ENCODE measurements at regions not wholly inside any gene's neighbourhood (a gene's known extent, or its start where the extent isn't known, plus 50 kb on each side); places are given as distances from the start of the nearest gene placed in this dataset.

DNA sequence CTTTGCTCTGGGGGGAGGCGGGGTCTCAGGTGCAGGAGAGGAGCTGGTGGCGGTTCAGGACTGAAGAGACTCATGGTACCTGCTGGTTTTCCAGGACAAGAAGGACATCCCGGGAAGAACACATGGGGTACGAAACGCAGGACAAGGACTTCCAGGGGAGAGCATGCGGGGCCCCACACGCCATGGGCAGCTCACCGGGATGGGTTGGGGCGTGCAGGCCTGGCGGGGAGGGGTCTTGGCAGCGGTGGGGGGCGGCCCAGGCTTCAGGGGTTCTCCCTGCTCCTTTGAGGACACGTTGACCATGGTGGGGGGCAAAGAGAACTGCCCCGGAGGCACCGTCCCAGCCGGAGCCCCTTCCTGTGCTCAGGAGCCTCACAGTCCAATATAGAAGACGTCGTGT lies 673.2 kb downstream of the BRD1 start:
- no peak overlapping the region for H3K27ac ChIP-seq
- DNase-seq (ENCODE audit: low spot score) (no peak), ATAC-seq (ENCODE audit: insufficient number of reproducible peaks, low FRiP score, low read depth) (no peak)

GRCh38 chr22:49153921-49154320 lies 673.8 kb downstream of the BRD1 start:
- Histone ChIP-seq H3K27ac (no peak overlapping the region), H3K9me3 (no peaks in the 10 kb centered on the region), H3K36me3 (no peaks in the 10 kb centered on the region), H3K4me3 (no peak overlapping the region), H3K27me3 (replicated peaks; ENCODE audit: insufficient read depth) (no peaks in the 10 kb centered on the region), H3K4me1 (ENCODE audit: control insufficient read depth in 1 of 2, low read depth in 2 of 2) (no peaks in the 10 kb centered on the region)
- DNase-seq (ENCODE audit: low spot score) (no peak), ATAC-seq (ENCODE audit: insufficient number of reproducible peaks, low FRiP score, low read depth) (no peak)
- TF ChIP-seq, protein P1, sequence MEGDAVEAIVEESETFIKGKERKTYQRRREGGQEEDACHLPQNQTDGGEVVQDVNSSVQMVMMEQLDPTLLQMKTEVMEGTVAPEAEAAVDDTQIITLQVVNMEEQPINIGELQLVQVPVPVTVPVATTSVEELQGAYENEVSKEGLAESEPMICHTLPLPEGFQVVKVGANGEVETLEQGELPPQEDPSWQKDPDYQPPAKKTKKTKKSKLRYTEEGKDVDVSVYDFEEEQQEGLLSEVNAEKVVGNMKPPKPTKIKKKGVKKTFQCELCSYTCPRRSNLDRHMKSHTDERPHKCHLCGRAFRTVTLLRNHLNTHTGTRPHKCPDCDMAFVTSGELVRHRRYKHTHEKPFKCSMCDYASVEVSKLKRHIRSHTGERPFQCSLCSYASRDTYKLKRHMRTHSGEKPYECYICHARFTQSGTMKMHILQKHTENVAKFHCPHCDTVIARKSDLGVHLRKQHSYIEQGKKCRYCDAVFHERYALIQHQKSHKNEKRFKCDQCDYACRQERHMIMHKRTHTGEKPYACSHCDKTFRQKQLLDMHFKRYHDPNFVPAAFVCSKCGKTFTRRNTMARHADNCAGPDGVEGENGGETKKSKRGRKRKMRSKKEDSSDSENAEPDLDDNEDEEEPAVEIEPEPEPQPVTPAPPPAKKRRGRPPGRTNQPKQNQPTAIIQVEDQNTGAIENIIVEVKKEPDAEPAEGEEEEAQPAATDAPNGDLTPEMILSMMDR (IDR thresholded peaks at IDR 0.05): no peak

More for the DNA sequence above, 673.2 kb downstream of the BRD1 start:
- Histone ChIP-seq H3K4me3 (no peak overlapping the region), H3K27me3 (replicated peaks; ENCODE audit: insufficient read depth) (no peaks in the 10 kb centered on the region), H3K36me3 (no peaks in the 10 kb centered on the region), H3K9me3 (no peaks in the 10 kb centered on the region), H3K4me1 (ENCODE audit: control insufficient read depth in 1 of 2, low read depth in 2 of 2) (no peaks in the 10 kb centered on the region)
- TF ChIP-seq, protein P1 (IDR thresholded peaks at IDR 0.05): no peak

DNA sequence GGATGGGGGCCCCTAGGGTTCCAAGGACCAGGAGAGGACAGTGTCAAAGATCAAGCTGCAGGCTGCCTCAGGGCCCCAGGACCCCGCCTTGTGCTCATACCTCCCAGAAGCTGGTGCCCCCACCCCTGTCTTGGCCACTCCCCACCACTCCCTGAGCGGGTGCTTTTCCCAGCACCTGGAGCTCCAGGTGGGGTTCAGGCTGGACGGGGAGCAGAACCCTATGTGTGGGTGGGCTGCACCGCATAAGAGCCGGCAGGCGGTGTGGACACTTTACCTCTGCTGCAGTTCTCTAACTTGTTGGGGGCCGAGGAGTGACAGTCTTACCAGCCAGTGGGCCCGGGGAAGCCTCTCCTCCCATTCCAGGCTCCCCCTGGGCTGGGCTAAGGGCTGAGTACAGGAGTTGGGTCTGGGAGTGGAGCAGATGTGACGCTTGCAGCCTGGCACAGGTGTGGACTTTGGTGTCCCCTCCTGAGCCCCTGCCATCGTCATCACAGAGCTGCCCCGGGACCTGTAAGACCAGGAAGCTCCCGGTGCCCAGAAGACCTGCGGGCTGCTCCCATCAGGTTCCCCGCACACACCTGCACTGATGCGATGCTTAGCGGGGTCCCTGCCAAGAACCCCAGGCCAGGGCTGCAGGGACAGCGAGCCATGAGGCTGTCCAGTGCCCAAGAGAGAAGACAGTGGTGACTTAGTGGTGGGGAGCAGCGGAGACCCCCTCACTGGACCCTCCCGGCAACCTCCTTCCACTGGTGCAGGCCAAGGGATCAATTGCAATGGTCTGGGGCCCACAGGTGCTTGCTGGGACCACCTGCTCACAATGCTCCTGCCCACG lies 674.5 kb downstream of the BRD1 start:
- no peaks in the 10 kb centered on the region for H3K9me3 ChIP-seq
- no peak overlapping the region for H3K27ac ChIP-seq
- ATAC-seq (ENCODE audit: insufficient number of reproducible peaks, low FRiP score, low read depth): no peak
- no peak for DNase-seq (ENCODE audit: low spot score)
- H3K36me3 ChIP-seq: no peaks in the 10 kb centered on the region
- no peaks in the 10 kb centered on the region for H3K27me3 ChIP-seq (replicated peaks; ENCODE audit: insufficient read depth)
- TF ChIP-seq, protein P1 (IDR thresholded peaks at IDR 0.05): no peak
- no peaks in the 10 kb centered on the region for H3K4me1 ChIP-seq (ENCODE audit: control insufficient read depth in 1 of 2, low read depth in 2 of 2)
- no peak overlapping the region for H3K4me3 ChIP-seq

- no peaks in the 10 kb centered on the region for H3K9me3 ChIP-seq
- H3K4me3 ChIP-seq: no peak overlapping the region
- ATAC-seq (ENCODE audit: insufficient number of reproducible peaks, low FRiP score, low read depth): no peak
- DNase-seq (ENCODE audit: low spot score): no peak
- H3K27me3 ChIP-seq (replicated peaks; ENCODE audit: insufficient read depth): no peaks in the 10 kb centered on the region
- TF ChIP-seq, protein P1 (IDR thresholded peaks at IDR 0.05): no peak
- no peaks in the 10 kb centered on the region for H3K4me1 ChIP-seq (ENCODE audit: control insufficient read depth in 1 of 2, low read depth in 2 of 2)
- no peaks in the 10 kb centered on the region for H3K36me3 ChIP-seq
- H3K27ac ChIP-seq: no peak overlapping the region
Measured at GRCh38 chr22:49152127-49152938, 675.3 kb downstream of the BRD1 start.
